Keratinocyte (primary cell): ENCODE measurements at regions not wholly inside any gene's neighbourhood (a gene's known extent, or its start where the extent isn't known, plus 50 kb on each side); places are given as distances from the start of the nearest gene placed in this dataset.

Experiments used
- DNase-seq: peaks from one replicate; pipeline ENCODE4 v3.0.0-alpha.2; 2011; ENCODE audit warnings: low read depth, missing footprints, low spot score
- FAIRE-seq: peaks from 2 replicates; lab custom pipeline; 2011; peaks lifted over from hg19 to GRCh38; lab: Jason Lieb, UNC
- H2AFZ ChIP-seq: 2 replicates; pipeline ENCODE4 v1.6.0; 2012; ENCODE audit warnings: low read length, control low read depth, inconsistent platforms; ENCODE audit not compliant: control insufficient read depth
- H3K27ac ChIP-seq: 2 replicates; pipeline ENCODE4 v1.5.1; 2011; ENCODE audit warnings: low read length; ENCODE audit not compliant: control insufficient read depth, insufficient read depth
- H3K27me3 ChIP-seq: 3 replicates; pipeline ENCODE4 v1.6.0; 2011; ENCODE audit warnings: low read length; ENCODE audit not compliant: control insufficient read depth, insufficient read depth; ENCODE audit errors: extremely low read depth
- H3K36me3 ChIP-seq, 2 experiments: 2 replicates in 1 of 2; 3 replicates in 1 of 2; pipeline ENCODE4 v1.5.1; 2011; ENCODE audit warnings: low read length in 2 of 2, mild to moderate bottlenecking in 1 of 2; ENCODE audit not compliant: control insufficient read depth in 2 of 2, insufficient read depth in 2 of 2; ENCODE audit errors: extremely low read depth in 1 of 2
- H3K4me1 ChIP-seq: 3 replicates; pipeline ENCODE4 v1.5.1; 2011; ENCODE audit warnings: low read length; ENCODE audit not compliant: control insufficient read depth, insufficient read depth; ENCODE audit errors: extremely low read depth
- H3K4me2 ChIP-seq: 3 replicates; pipeline ENCODE4 v1.6.0; 2011; ENCODE audit warnings: low read depth, low read length; ENCODE audit not compliant: control insufficient read depth, insufficient read depth; ENCODE audit errors: extremely low read depth
- H3K4me3 ChIP-seq, 3 experiments: fragments of 200-600 bp in 1 of 3; sonication (generic) in 1 of 3; 2 replicates in 2 of 3; 3 replicates in 1 of 3; pipeline ENCODE4 v1.5.1; 2011 to 2016; ENCODE audit warnings: low read length in 3 of 3, mild to moderate bottlenecking in 3 of 3, control low read depth in 2 of 3, inconsistent platforms in 1 of 3, low read depth in 1 of 3, mixed read lengths in 1 of 3, mixed run types in 1 of 3, moderate library complexity in 1 of 3; ENCODE audit not compliant: control insufficient read depth in 2 of 3, insufficient read depth in 2 of 3; ENCODE audit errors: extremely low read depth in 1 of 3
- H3K79me2 ChIP-seq: 2 replicates; pipeline ENCODE4 v1.6.0; 2012; ENCODE audit warnings: low read length; ENCODE audit not compliant: control insufficient read depth, insufficient read depth
- H3K9ac ChIP-seq: 3 replicates; pipeline ENCODE4 v1.6.0; 2011; ENCODE audit warnings: low read length; ENCODE audit not compliant: control insufficient read depth, insufficient read depth; ENCODE audit errors: extremely low read depth
- H3K9me1 ChIP-seq: 3 replicates; pipeline ENCODE4 v1.6.0; 2011; ENCODE audit warnings: low read length; ENCODE audit not compliant: control insufficient read depth, insufficient read depth; ENCODE audit errors: extremely low read depth
- H3K9me3 ChIP-seq: 2 replicates; pipeline ENCODE4 v1.5.1; 2012; ENCODE audit warnings: low read depth, low read length; ENCODE audit not compliant: control insufficient read depth
- H4K20me1 ChIP-seq: 3 replicates; pipeline ENCODE4 v1.6.0; 2011; ENCODE audit warnings: low read length; ENCODE audit not compliant: control insufficient read depth, insufficient read depth; ENCODE audit errors: extremely low read depth
- EZH2 ChIP-seq: IDR thresholded peaks from one replicate; pipeline ENCODE4 v1.6.1; 2012; ENCODE audit warnings: inconsistent platforms, mild to moderate bottlenecking, low read length, moderate library complexity
- dilution Hi-C: fragments of 300-500 bp; cut with MboI; formaldehyde crosslinking; loops from one replicate; pipeline ENCODE4 v1.7.0; 2020; ENCODE audit warnings: low sequenced_read_pairs; ENCODE audit not compliant: extremely low pct_ligation_motif_present
- TF ChIP-seq, protein P1 (sequence below), 3 experiments: IDR thresholded peaks in 1 of 3; conservative IDR thresholded peaks in 1 of 3; optimal IDR thresholded peaks in 1 of 3; 2 replicates in 2 of 3; 3 replicates in 1 of 3; pipeline versions ENCODE3 to v1.5.1; 2011; ENCODE audit warnings: low read length in 3 of 3, mild to moderate bottlenecking in 3 of 3, moderate library complexity in 2 of 3, control low read depth in 1 of 3, inconsistent platforms in 1 of 3; ENCODE audit not compliant: insufficient read depth in 2 of 3; ENCODE audit errors: extremely low read depth in 1 of 3

DNA sequence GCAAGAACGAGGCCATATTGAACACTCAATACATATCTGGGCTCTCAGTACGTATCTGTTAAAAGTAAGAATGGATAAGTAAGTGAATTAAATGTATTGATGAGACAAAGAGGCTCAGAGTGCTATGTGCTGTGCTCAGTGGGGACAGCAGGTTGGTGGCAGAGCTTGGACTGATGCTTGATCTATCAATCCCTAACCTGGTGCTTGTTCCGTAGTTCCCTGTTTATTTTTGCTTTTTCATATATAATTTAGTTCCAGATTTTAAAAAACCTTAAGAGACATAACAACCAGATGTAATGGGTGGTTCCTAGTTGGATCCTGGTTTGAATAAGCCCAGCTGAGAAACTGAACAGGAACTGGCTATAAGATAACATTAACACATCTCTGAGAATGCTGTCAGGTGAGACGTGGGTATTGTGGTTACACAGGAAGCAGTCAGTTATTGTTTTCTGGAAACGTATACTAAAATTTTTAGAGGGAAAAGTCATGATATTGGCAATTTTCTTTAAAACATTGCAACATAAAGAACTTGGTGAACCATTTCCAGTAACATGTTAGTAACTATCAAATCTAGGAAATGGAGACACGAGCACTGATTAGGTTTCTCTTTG, 120.5 kb downstream of the FOXB1 start:
- Histone ChIP-seq H3K27me3 (peaks cover 9% of the 10 kb centered on the region), H3K4me2 (no peak overlapping the region), H4K20me1 (no peaks in the 10 kb centered on the region), H3K79me2 (no peaks in the 10 kb centered on the region), H3K9me1 (no peaks in the 10 kb centered on the region), H3K4me3 (no peak overlapping the region), H3K27ac (no peak overlapping the region), H2AFZ (no peak overlapping the region), H3K9ac (no peak overlapping the region), H3K4me1 (peaks cover 9% of the 10 kb centered on the region), H3K36me3 (no peaks in the 10 kb centered on the region), H3K9me3 (no peaks in the 10 kb centered on the region)
- TF ChIP-seq, protein P1, sequence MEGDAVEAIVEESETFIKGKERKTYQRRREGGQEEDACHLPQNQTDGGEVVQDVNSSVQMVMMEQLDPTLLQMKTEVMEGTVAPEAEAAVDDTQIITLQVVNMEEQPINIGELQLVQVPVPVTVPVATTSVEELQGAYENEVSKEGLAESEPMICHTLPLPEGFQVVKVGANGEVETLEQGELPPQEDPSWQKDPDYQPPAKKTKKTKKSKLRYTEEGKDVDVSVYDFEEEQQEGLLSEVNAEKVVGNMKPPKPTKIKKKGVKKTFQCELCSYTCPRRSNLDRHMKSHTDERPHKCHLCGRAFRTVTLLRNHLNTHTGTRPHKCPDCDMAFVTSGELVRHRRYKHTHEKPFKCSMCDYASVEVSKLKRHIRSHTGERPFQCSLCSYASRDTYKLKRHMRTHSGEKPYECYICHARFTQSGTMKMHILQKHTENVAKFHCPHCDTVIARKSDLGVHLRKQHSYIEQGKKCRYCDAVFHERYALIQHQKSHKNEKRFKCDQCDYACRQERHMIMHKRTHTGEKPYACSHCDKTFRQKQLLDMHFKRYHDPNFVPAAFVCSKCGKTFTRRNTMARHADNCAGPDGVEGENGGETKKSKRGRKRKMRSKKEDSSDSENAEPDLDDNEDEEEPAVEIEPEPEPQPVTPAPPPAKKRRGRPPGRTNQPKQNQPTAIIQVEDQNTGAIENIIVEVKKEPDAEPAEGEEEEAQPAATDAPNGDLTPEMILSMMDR (optimal IDR thresholded peaks at IDR 0.05 in 1 of 3, IDR thresholded peaks at IDR 0.05 in 1 of 3, conservative IDR thresholded peaks at IDR 0.05 in 1 of 3; ENCODE audit: extremely low read depth in 1 of 3, insufficient read depth in 2 of 3, low read length in 3 of 3) = no peak
- TF ChIP-seq EZH2 = no peak
- FAIRE-seq (no peak), DNase-seq (no peak)
- dilution Hi-C loops = no loop called here

DNA sequence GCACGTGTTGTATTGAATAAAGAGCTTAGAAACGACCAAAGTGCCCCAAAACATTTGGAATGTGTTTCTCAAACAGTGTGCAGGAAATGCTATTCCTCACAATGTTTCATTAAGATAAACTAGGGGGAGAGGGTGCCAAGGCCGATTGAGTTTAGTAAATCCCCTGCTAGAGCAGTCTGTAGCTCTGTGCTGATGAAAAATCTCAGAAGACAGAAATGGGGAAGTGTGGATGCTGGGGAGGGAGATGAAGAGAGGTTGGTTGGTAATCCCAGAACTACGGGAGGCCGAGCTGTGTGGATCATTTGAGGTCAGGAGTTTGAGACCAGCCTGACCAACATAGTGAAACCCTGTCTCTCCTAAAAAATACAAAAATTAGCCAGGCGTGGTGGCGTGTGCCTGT, 121.2 kb downstream of the FOXB1 start:
- Histone ChIP-seq H3K4me2 (no peak overlapping the region), H4K20me1 (no peaks in the 10 kb centered on the region), H3K9ac (no peak overlapping the region), H3K79me2 (no peaks in the 10 kb centered on the region), H3K4me1 (peaks cover 9% of the 10 kb centered on the region), H3K27ac (no peak overlapping the region), H2AFZ (no peak overlapping the region), H3K9me3 (no peaks in the 10 kb centered on the region), H3K4me3 (no peak overlapping the region), H3K36me3 (no peaks in the 10 kb centered on the region), H3K9me1 (no peaks in the 10 kb centered on the region), H3K27me3 (peaks cover 2% of the 10 kb centered on the region)
- FAIRE-seq (no peak), DNase-seq (no peak)
- dilution Hi-C loops = no loop called here
- TF ChIP-seq, protein P1 (optimal IDR thresholded peaks at IDR 0.05 in 1 of 3, IDR thresholded peaks at IDR 0.05 in 1 of 3, conservative IDR thresholded peaks at IDR 0.05 in 1 of 3; ENCODE audit: extremely low read depth in 1 of 3, insufficient read depth in 2 of 3, low read length in 3 of 3) = no peak
- TF ChIP-seq EZH2 = no peak
